Astrocyte of the cerebellum (primary cell): ENCODE measurements at regions not wholly inside any gene's neighbourhood (a gene's known extent, or its start where the extent isn't known, plus 50 kb on each side); places are given as distances from the start of the nearest gene placed in this dataset.

ENCODE experiments used
- DNase-seq: peaks from one replicate; pipeline ENCODE4 v3.0.0-alpha.2; 2011; ENCODE audit warnings: low read depth
- H3K4me3 ChIP-seq: 2 replicates; pipeline ENCODE4 v1.5.1; 2011; ENCODE audit warnings: mild to moderate bottlenecking, low read depth, low read length, moderate library complexity
- in situ Hi-C: cut with HindIII; loops from 2 replicates; pipeline ENCODE4 v1.10.0; 2017; ENCODE audit warnings: low sequenced_read_pairs
- TF ChIP-seq, protein P1 (sequence below): IDR thresholded peaks from 2 replicates; pipeline ENCODE4 v1.5.1; 2012; ENCODE audit warnings: low read length, low read depth, moderate library complexity, mild to moderate bottlenecking; ENCODE audit errors: missing control alignments

DNA sequence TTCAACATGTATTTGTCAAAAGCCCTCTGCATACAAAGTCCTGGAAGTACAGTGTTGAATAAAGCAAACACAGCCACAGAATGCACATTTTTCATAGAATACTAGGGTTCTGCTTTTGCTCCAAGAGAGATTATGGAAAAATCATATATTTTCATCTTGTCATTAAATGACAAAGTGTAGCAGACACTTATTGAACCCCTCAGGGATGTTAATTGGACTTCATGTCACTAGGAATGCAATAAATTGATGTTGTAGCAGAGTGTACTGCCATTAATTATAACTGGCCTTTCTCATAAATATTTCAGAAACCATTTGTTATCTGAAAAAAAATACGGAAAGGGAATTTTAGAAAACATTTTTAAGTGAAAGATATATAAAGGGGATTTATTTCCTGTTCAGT is 64.5 kb upstream of the TAC1 start:
- no peak for DNase-seq
- no peak overlapping the region for H3K4me3 ChIP-seq
- in situ Hi-C loops = no loop called here
- TF ChIP-seq, protein P1, sequence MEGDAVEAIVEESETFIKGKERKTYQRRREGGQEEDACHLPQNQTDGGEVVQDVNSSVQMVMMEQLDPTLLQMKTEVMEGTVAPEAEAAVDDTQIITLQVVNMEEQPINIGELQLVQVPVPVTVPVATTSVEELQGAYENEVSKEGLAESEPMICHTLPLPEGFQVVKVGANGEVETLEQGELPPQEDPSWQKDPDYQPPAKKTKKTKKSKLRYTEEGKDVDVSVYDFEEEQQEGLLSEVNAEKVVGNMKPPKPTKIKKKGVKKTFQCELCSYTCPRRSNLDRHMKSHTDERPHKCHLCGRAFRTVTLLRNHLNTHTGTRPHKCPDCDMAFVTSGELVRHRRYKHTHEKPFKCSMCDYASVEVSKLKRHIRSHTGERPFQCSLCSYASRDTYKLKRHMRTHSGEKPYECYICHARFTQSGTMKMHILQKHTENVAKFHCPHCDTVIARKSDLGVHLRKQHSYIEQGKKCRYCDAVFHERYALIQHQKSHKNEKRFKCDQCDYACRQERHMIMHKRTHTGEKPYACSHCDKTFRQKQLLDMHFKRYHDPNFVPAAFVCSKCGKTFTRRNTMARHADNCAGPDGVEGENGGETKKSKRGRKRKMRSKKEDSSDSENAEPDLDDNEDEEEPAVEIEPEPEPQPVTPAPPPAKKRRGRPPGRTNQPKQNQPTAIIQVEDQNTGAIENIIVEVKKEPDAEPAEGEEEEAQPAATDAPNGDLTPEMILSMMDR = no peak

DNA sequence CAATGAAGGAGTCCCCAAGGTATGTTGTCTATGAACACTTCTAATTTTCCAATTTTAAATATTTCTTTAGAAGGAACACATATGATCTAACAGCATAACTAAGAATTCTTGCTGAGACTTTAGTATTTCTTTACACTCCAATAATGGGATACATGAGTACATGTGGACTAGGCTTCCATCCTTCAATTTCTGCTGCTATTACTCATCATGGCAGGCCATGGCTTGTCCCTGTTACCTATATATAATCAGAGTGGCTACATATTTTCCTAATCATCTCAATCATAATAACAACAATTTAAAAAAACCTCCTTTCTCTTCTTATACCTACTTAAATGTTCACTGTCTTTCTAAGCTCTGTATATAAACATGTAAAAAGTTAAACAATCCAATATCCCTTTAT is 60.3 kb upstream of the TAC1 start:
- no peak for DNase-seq
- TF ChIP-seq, protein P1 = no peak
- H3K4me3 ChIP-seq = no peak overlapping the region
- in situ Hi-C loops = no loop called here

DNA sequence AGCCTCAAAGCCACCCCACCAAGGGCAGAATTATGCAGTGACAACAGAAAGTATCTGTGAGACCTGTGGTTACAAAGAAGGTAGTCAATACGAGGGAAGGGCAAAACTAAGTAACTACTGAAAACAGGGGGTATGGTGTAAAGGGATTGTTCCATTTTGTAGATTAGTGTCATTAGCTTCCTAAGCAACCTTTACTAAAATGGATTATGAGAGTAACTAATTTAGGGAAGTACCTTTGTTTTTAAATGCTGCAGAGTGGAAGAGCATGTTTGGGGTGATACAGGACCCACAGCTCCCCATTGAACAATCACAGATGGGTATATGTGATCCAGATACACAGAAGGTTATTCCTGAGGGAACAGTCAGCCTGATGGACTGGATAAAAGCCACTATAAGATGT is 51.3 kb upstream of the TAC1 start:
- H3K4me3 ChIP-seq = no peak overlapping the region
- TF ChIP-seq, protein P1 = no peak
- in situ Hi-C loops = no loop called here
- no peak for DNase-seq
